GM23338 (cell line): ENCODE measurements at regions not wholly inside any gene's neighbourhood (a gene's known extent, or its start where the extent isn't known, plus 50 kb on each side); places are given as distances from the start of the nearest gene placed in this dataset.

ENCODE experiments used
- ATAC-seq: fragments of 200-7000 bp; cut with Tn5 transposase; 3 replicates; pipeline ENCODE4 v1.9.1; 2020
- DNase-seq: peaks from one replicate; pipeline ENCODE4 v3.0.0-alpha.2; 2015; ENCODE audit warnings: low spot score
- H2AFZ ChIP-seq: fragments of 200-600 bp; sonication (generic); 2 replicates; pipeline ENCODE4 v1.8.0; 2016; ENCODE audit warnings: antibody characterized with exemption, mild to moderate bottlenecking, moderate library complexity
- H3F3A ChIP-seq: fragments of 200-600 bp; sonication (generic); replicated peaks from 2 replicates; pipeline ENCODE4 v1.8.0; 2017; ENCODE audit warnings: antibody characterized with exemption, mixed run types, low read depth
- H3K27ac ChIP-seq: fragments of 200-600 bp; sonication (generic); 2 replicates; pipeline ENCODE4 v1.6.1; 2016; ENCODE audit warnings: low read depth
- H3K27me3 ChIP-seq: fragments of 200-600 bp; sonication (generic); 2 replicates; pipeline ENCODE4 v1.8.0; 2016; ENCODE audit warnings: mild to moderate bottlenecking, mixed run types, moderate library complexity; ENCODE audit not compliant: insufficient read depth
- H3K36me3 ChIP-seq: fragments of 200-600 bp; sonication (generic); 2 replicates; pipeline ENCODE4 v1.8.0; 2016; ENCODE audit warnings: mild to moderate bottlenecking; ENCODE audit not compliant: insufficient read depth
- H3K4me1 ChIP-seq: fragments of 200-600 bp; sonication (generic); 2 replicates; pipeline ENCODE4 v1.8.0; 2016; ENCODE audit warnings: mild to moderate bottlenecking, moderate library complexity; ENCODE audit not compliant: insufficient read depth
- H3K4me2 ChIP-seq: fragments of 200-600 bp; sonication (generic); 2 replicates; pipeline ENCODE4 v1.7.1; 2017; ENCODE audit warnings: mixed run types
- H3K4me3 ChIP-seq: fragments of 200-600 bp; sonication (generic); 2 replicates; pipeline ENCODE4 v1.6.1; 2016; ENCODE audit warnings: mixed run types
- H3K79me2 ChIP-seq: fragments of 200-600 bp; sonication (generic); replicated peaks from 2 replicates; pipeline ENCODE4 v1.8.0; 2017; ENCODE audit warnings: mild to moderate bottlenecking; ENCODE audit not compliant: insufficient read depth
- H3K9me2 ChIP-seq: fragments of 200-600 bp; sonication (generic); 2 replicates; pipeline ENCODE4 v1.8.0; 2017; ENCODE audit not compliant: insufficient read depth
- H4K20me1 ChIP-seq: fragments of 200-600 bp; sonication (generic); replicated peaks from 2 replicates; pipeline ENCODE4 v1.8.0; 2017; ENCODE audit warnings: mild to moderate bottlenecking; ENCODE audit not compliant: insufficient read depth
- H3K27ac Mint-ChIP-seq: 2 replicates; pipeline ENCODE4 v1.8.0; 2020; ENCODE audit warnings: inconsistent platforms, mild to moderate bottlenecking, moderate library complexity, mixed read lengths
- H3K27me3 Mint-ChIP-seq: 3 replicates; pipeline ENCODE4 v1.8.0; 2022; ENCODE audit warnings: low read depth, mild to moderate bottlenecking, moderate library complexity, mixed read lengths, inconsistent platforms; ENCODE audit not compliant: insufficient read depth, poor library complexity
- H3K36me3 Mint-ChIP-seq: 3 replicates; pipeline ENCODE4 v1.8.0; 2021; ENCODE audit warnings: low read depth, mild to moderate bottlenecking, inconsistent platforms, moderate library complexity, mixed read lengths
- H3K4me1 Mint-ChIP-seq: 3 replicates; pipeline ENCODE4 v1.8.0; 2020; ENCODE audit warnings: mild to moderate bottlenecking, inconsistent platforms, mixed read lengths
- H3K4me3 Mint-ChIP-seq: 3 replicates; pipeline ENCODE4 v1.8.0; 2021; ENCODE audit warnings: moderate library complexity, mild to moderate bottlenecking, inconsistent platforms, mixed read lengths
- H3K9me3 Mint-ChIP-seq: 3 replicates; pipeline ENCODE4 v1.8.0; 2020; ENCODE audit warnings: moderate library complexity, mild to moderate bottlenecking, inconsistent platforms, mixed read lengths
- CREB1 ChIP-seq: fragments of 250-450 bp; sonication (Bioruptor Pico); IDR thresholded peaks from 2 replicates; pipeline ENCODE4 v1.5.0; 2020; ENCODE audit warnings: low read depth, mild to moderate bottlenecking, moderate library complexity
- CTCF ChIP-seq, 2 experiments: fragments of 200-600 bp in 1 of 2; sonication (generic) in 1 of 2; conservative IDR thresholded peaks; 2 replicates each; pipeline versions ENCODE4 v1.5.1 to v1.6.1; 2016 to 2017; ENCODE audit warnings: antibody characterized with exemption in 2 of 2, low read depth in 2 of 2, mild to moderate bottlenecking in 2 of 2, moderate library complexity in 1 of 2
- ETS1 ChIP-seq: IDR thresholded peaks from 2 replicates; pipeline ENCODE4 v1.6.1; 2016; ENCODE audit warnings: antibody characterized with exemption
- EZH2 ChIP-seq: fragments of 200-600 bp; sonication (generic); IDR thresholded peaks from one replicate; pipeline ENCODE4 v1.8.0; 2017; ENCODE audit warnings: antibody characterized with exemption, mild to moderate bottlenecking, low read depth; ENCODE audit not compliant: unreplicated experiment
- EZH2phosphoT487 ChIP-seq: fragments of 200-600 bp; sonication (generic); IDR thresholded peaks from one replicate; pipeline ENCODE4 v1.8.1; 2018; ENCODE audit warnings: antibody characterized with exemption; ENCODE audit not compliant: unreplicated experiment
- NANOG ChIP-seq: IDR thresholded peaks from 2 replicates; pipeline ENCODE4 v1.6.1; 2016; ENCODE audit warnings: antibody characterized with exemption, borderline replicate concordance
- POLR2AphosphoS5 ChIP-seq: IDR thresholded peaks from 2 replicates; pipeline ENCODE4 v1.6.1; 2016; ENCODE audit warnings: antibody characterized with exemption, low read depth
- REST ChIP-seq: IDR thresholded peaks from one replicate; pipeline ENCODE4 v1.6.1; 2018; ENCODE audit warnings: antibody characterized with exemption; ENCODE audit not compliant: unreplicated experiment
- STAT1 ChIP-seq: IDR thresholded peaks from one replicate; pipeline ENCODE4 v1.6.1; 2016; ENCODE audit warnings: antibody characterized with exemption; ENCODE audit not compliant: unreplicated experiment
- ZNF114 ChIP-seq: fragments of 250-450 bp; sonication (Bioruptor Pico); IDR thresholded peaks from 2 replicates; pipeline ENCODE4 v1.5.0; 2020; ENCODE audit warnings: mild to moderate bottlenecking, moderate library complexity
- ZNF331 ChIP-seq: fragments of 250-450 bp; sonication (Bioruptor Pico); IDR thresholded peaks from 2 replicates; pipeline ENCODE4 v1.5.0; 2020; ENCODE audit warnings: low read depth, mild to moderate bottlenecking, moderate library complexity
- ZNF462 ChIP-seq: fragments of 250-450 bp; sonication (Bioruptor Pico); IDR thresholded peaks from 2 replicates; pipeline ENCODE4 v1.5.0; 2020; ENCODE audit warnings: mild to moderate bottlenecking, moderate library complexity

GRCh38 chr3:67127254-67127653 is 129.1 kb downstream of the KBTBD8 start:
- H3K27me3 ChIP-seq, result no peaks in the 10 kb centered on the region
- no peak overlapping the region for H3K27ac Mint-ChIP-seq
- H3K27ac ChIP-seq, result no peak overlapping the region
- H3K4me3 ChIP-seq, result no peak overlapping the region
- peaks cover 5% of the 10 kb centered on the region; the same call in 1 of the 2 replicates for H3K9me2 ChIP-seq
- H3K4me1 Mint-ChIP-seq, result peaks cover 21% of the 10 kb centered on the region; the same call in 2 of the 3 replicates
- peaks cover 16% of the 10 kb centered on the region; the same call in 2 of the 3 replicates for H3K9me3 Mint-ChIP-seq
- H2AFZ ChIP-seq, result 0 out of 2 replicates have a peak overlapping the region, but pooled peaks have one; percentile 43
- H3K79me2 ChIP-seq, result no peaks in the 10 kb centered on the region
- no peaks in the 10 kb centered on the region for H3F3A ChIP-seq
- peak; percentile 30 for DNase-seq
- no peak for ATAC-seq
- peaks cover 10% of the 10 kb centered on the region for H3K4me1 ChIP-seq
- H3K4me3 Mint-ChIP-seq, result no peak overlapping the region
- no peaks in the 10 kb centered on the region for H3K27me3 Mint-ChIP-seq
- peaks cover 11% of the 10 kb centered on the region; the same call in 2 of the 3 replicates for H3K36me3 Mint-ChIP-seq
- H3K36me3 ChIP-seq, result peaks cover 4% of the 10 kb centered on the region; the same call in 1 of the 2 replicates
- TF ChIP-seq NANOG, result no peak
- TF ChIP-seq ETS1, result no peak
- TF ChIP-seq EZH2phosphoT487, result no peak
- TF ChIP-seq POLR2AphosphoS5, result no peak
- TF ChIP-seq ZNF462 (CRISPR knock-in tag), result no peak
- no peak for TF ChIP-seq CTCF (conservative IDR thresholded peaks at IDR 0.05; ENCODE audit: low read depth in 2 of 2)
- TF ChIP-seq EZH2, result no peak
- TF ChIP-seq ZNF114 (CRISPR knock-in tag), result no peak
- TF ChIP-seq CREB1, result no peak
- TF ChIP-seq ZNF331 (CRISPR knock-in tag), result no peak
- no peak for TF ChIP-seq REST
- no peak for TF ChIP-seq STAT1
- peak overlapping the region; percentile 61 for H3K4me2 ChIP-seq
- no peaks in the 10 kb centered on the region for H4K20me1 ChIP-seq
